IPS-NIHi11 (cell line): ENCODE measurements at regions not wholly inside any gene's neighbourhood (a gene's known extent, or its start where the extent isn't known, plus 50 kb on each side); places are given as distances from the start of the nearest gene placed in this dataset.
"Not testable (repeated sequence)": the region's sequence is repeated elsewhere in the genome, so short reads cannot be mapped to it uniquely, and the experiment has no call there.

Experiments
- DNase-seq: peaks from one replicate; pipeline ENCODE4 v3.0.0; 2012; ENCODE audit warnings: mixed read lengths, low spot score

- DNase-seq: no peak
Measured at GRCh38 chr18:35826477-35826876, 146.0 kb upstream of the RMP24 start.

GRCh38 chr18:35827275-35827902 lies 145.1 kb upstream of the RMP24 start:
- peak; percentile 67 for DNase-seq

GRCh38 chr18:35827903-35828275 lies 144.6 kb upstream of the RMP24 start:
- DNase-seq: no peak

GRCh38 chr18:35828591-35828990 lies 143.9 kb upstream of the RMP24 start:
- no peak for DNase-seq

- no peak for DNase-seq
Measured at GRCh38 chr18:35835366-35835765, 137.1 kb upstream of the RMP24 start.

- DNase-seq: no peak
Measured at GRCh38 chr18:35835833-35836232, 136.6 kb upstream of the RMP24 start.

GRCh38 chr18:35836932-35837331 lies 135.5 kb upstream of the RMP24 start:
- no peak for DNase-seq

- DNase-seq: no peak
Measured at GRCh38 chr18:35837922-35838496, 134.5 kb upstream of the RMP24 start.

- no peak for DNase-seq
Measured at GRCh38 chr18:35841283-35841682, 131.2 kb upstream of the RMP24 start.

GRCh38 chr18:35842536-35842935 lies 129.9 kb upstream of the RMP24 start:
- DNase-seq: no peak

- not testable (repeated sequence) for DNase-seq
Measured at GRCh38 chr18:35848321-35848720, 124.2 kb upstream of the RMP24 start.

- DNase-seq: not testable (repeated sequence)
Measured at GRCh38 chr18:35849241-35849640, 123.2 kb upstream of the RMP24 start.

GRCh38 chr18:35851286-35851970 lies 121.1 kb upstream of the RMP24 start:
- DNase-seq: peak; percentile 42

GRCh38 chr18:35852786-35853185 lies 119.7 kb upstream of the RMP24 start:
- DNase-seq: no peak

- no peak for DNase-seq
Measured at GRCh38 chr18:35854095-35854494, 118.4 kb upstream of the RMP24 start.

GRCh38 chr18:35856178-35856577 lies 116.3 kb upstream of the RMP24 start:
- no peak for DNase-seq

- not testable (repeated sequence) for DNase-seq
Measured at GRCh38 chr18:35856721-35857120, 115.8 kb upstream of the RMP24 start.

- DNase-seq: not testable (repeated sequence)
Measured at GRCh38 chr18:35857581-35857980, 114.9 kb upstream of the RMP24 start.

GRCh38 chr18:35861367-35862118 lies 110.9 kb upstream of the RMP24 start:
- DNase-seq: no peak

- no peak for DNase-seq
Measured at GRCh38 chr18:35862119-35862640, 110.3 kb upstream of the RMP24 start.

- no peak for DNase-seq
Measured at GRCh38 chr18:35864916-35865315, 107.6 kb upstream of the RMP24 start.

GRCh38 chr18:35868915-35869314 lies 103.6 kb upstream of the RMP24 start:
- no peak for DNase-seq

GRCh38 chr18:35871337-35871736 lies 101.1 kb upstream of the RMP24 start:
- DNase-seq: no peak
